ENCODE measurements at regions not wholly inside any gene's neighbourhood (a gene's known extent, or its start where the extent isn't known, plus 50 kb on each side); places are given as distances from the start of the nearest gene placed in this dataset.

- TF ChIP-seq CTCF (IDR thresholded peaks at IDR 0.05) (no peak), POLR2A (IDR thresholded peaks at IDR 0.05) (no peak)
Measured at GRCh38 chr1:168989985-168990384, 116.5 kb upstream of the ATP1B1 start.
